ENCODE measurements at regions not wholly inside any gene's neighbourhood (a gene's known extent, or its start where the extent isn't known, plus 50 kb on each side); places are given as distances from the start of the nearest gene placed in this dataset.

DNA sequence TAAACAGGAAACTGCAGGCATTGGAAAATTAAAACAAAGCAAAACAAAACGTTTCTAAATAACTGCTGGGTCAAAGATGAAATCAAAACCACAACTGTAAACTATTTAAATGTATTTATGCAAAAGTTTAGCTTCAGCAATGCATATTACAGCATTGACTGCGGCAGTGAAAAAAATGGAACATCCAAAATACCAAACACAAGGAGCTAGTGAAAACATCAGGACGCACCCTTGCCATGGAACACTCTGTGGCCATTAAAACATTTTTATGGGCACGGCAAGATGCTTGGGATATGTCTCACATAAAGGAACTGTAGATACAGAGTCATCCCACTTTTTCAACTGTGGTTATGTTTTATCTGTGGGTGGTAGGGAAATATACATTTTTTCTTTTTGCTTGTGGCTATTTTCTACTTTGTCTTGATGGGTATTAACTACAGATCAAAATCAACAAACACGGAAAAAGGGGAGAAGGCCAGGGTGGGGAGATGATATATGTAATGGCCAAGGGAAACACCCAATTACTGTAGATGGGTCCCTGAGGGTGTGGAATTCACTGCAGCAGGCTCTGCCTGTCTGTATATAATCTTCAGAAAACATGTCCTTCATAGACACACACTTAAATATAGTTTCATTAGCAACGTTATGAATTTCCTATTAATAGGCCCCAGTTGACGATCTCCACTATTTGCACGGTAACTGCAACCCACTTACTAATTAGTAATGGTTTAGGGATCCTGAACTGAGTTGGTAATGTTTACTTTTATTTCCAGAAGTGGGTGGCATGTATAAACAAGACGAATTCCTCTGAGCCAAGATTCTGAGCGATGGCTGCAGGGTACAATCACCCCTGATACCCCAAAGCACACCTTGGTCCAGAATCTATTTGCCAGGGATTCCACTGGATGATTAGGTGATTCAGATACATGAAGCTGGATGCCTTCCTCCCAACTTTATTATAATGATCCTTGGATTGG is 110.5 kb downstream of the ACKR3 start:
- TF ChIP-seq POLR2AphosphoS5 (IDR thresholded peaks at IDR 0.05; ENCODE audit: low read depth, low read length) (no peak), POLR2A (IDR thresholded peaks at IDR 0.05; ENCODE audit: low read depth, low read length) (no peak), TAF1 (IDR thresholded peaks at IDR 0.05; ENCODE audit: low read depth, low read length) (no peak)
